ENCODE measurements at regions not wholly inside any gene's neighbourhood (a gene's known extent, or its start where the extent isn't known, plus 50 kb on each side); places are given as distances from the start of the nearest gene placed in this dataset.

GRCh38 chr5:67855523-67855922, 360.0 kb upstream of the PIK3R1 start:
- no peak for TF ChIP-seq EZH2 (IDR thresholded peaks at IDR 0.05; ENCODE audit: low read length)
- TF ChIP-seq, protein P1, sequence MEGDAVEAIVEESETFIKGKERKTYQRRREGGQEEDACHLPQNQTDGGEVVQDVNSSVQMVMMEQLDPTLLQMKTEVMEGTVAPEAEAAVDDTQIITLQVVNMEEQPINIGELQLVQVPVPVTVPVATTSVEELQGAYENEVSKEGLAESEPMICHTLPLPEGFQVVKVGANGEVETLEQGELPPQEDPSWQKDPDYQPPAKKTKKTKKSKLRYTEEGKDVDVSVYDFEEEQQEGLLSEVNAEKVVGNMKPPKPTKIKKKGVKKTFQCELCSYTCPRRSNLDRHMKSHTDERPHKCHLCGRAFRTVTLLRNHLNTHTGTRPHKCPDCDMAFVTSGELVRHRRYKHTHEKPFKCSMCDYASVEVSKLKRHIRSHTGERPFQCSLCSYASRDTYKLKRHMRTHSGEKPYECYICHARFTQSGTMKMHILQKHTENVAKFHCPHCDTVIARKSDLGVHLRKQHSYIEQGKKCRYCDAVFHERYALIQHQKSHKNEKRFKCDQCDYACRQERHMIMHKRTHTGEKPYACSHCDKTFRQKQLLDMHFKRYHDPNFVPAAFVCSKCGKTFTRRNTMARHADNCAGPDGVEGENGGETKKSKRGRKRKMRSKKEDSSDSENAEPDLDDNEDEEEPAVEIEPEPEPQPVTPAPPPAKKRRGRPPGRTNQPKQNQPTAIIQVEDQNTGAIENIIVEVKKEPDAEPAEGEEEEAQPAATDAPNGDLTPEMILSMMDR (optimal IDR thresholded peaks at IDR 0.05 in 1 of 3, IDR thresholded peaks at IDR 0.05 in 1 of 3, conservative IDR thresholded peaks at IDR 0.05 in 1 of 3; ENCODE audit: extremely low read depth in 1 of 3, insufficient read depth in 2 of 3, low read length in 3 of 3), result no peak
